GM10248 (cell line): ENCODE measurements at regions not wholly inside any gene's neighbourhood (a gene's known extent, or its start where the extent isn't known, plus 50 kb on each side); places are given as distances from the start of the nearest gene placed in this dataset.
"Not testable (repeated sequence)": the region's sequence is repeated elsewhere in the genome, so short reads cannot be mapped to it uniquely, and the experiment has no call there.

ENCODE experiments used
- CTCF ChIA-PET: fragments of 300-600 bp; sonication (Branson Sonifier 250); formaldehyde crosslinking; extraction: SDS; loops from one replicate; lab custom pipeline; 2021; ENCODE audit warnings: antibody characterized with exemption; lab: Yijun Ruan, JAX
- POLR2A ChIA-PET: fragments of 350-650 bp; sonication (Branson Sonifier 250); formaldehyde crosslinking; extraction: SDS; loops from one replicate; lab custom pipeline; 2020; ENCODE audit warnings: antibody characterized with exemption; lab: Yijun Ruan, JAX
- DNase-seq: peaks from one replicate; pipeline ENCODE4 v3.0.0; 2012; ENCODE audit errors: extremely low spot score
- CTCF ChIP-seq: IDR thresholded peaks from 2 replicates; pipeline ENCODE4 v1.5.1; 2012; ENCODE audit warnings: mild to moderate bottlenecking, low read depth; ENCODE audit errors: extremely low read depth, missing control alignments, control extremely low read depth

- no peak for DNase-seq
- POLR2A ChIA-PET: no interaction called here
Measured at GRCh38 chr3:88742674-88743507, 364.5 kb upstream of the EPHA3 start.

GRCh38 chr3:88744896-88745295, 362.5 kb upstream of the EPHA3 start:
- no peak for TF ChIP-seq CTCF
- POLR2A ChIA-PET: no interaction called here
- CTCF ChIA-PET: interaction anchor here (1.2 kb wide), 1 partner anchor 14 kb away, joined by 3 read pairs; no protein-coding TSS in a partner anchor
- no peak for DNase-seq

More at GRCh38 chr3:88742674-88743507, 364.5 kb upstream of the EPHA3 start:
- TF ChIP-seq CTCF: no peak
- CTCF ChIA-PET: interaction anchor here (1.3 kb wide), 1 partner anchor 11 kb away, joined by 3 read pairs; no protein-coding TSS in a partner anchor

GRCh38 chr3:88747145-88747544, 360.3 kb upstream of the EPHA3 start:
- CTCF ChIA-PET: interaction anchor here (1.4 kb wide), 1 partner anchor 27 kb away, joined by 3 read pairs; no protein-coding TSS in a partner anchor
- POLR2A ChIA-PET: not testable (repeated sequence)

DNA sequence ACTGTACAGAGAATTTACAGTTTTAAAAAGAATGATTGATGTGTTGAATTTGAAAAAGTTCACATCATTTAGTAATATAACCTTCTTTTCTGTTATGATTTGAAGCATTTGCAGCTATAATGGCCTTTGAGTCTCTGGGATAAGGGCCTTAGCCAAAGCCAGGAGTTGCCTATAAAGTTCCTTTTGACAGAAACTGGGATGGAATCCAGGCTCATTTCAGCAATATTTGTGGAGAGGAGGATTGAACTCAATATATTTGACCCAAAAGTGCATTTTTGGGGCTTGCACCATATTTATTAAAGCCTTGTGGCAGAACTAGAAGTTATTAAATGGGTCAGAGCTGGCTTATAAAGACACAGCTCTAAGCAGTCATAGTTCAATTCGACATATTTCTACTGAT, 348.7 kb upstream of the EPHA3 start:
- ChIA-PET POLR2A (no interaction called here), CTCF (interaction anchor here (0.8 kb wide), 1 partner anchor 13 kb away, joined by 3 read pairs; no protein-coding TSS in a partner anchor)
- DNase-seq: no peak
- TF ChIP-seq CTCF: no peak

More at GRCh38 chr3:88747145-88747544, 360.3 kb upstream of the EPHA3 start:
- DNase-seq: not testable (repeated sequence)

- ChIA-PET CTCF (interaction anchor here (1.1 kb wide), 1 partner anchor 18 kb away, joined by 3 read pairs; no protein-coding TSS in a partner anchor), POLR2A (no interaction called here)
- DNase-seq: no peak
- no peak for TF ChIP-seq CTCF
Measured at GRCh38 chr3:88767746-88768145, 339.7 kb upstream of the EPHA3 start.

DNA sequence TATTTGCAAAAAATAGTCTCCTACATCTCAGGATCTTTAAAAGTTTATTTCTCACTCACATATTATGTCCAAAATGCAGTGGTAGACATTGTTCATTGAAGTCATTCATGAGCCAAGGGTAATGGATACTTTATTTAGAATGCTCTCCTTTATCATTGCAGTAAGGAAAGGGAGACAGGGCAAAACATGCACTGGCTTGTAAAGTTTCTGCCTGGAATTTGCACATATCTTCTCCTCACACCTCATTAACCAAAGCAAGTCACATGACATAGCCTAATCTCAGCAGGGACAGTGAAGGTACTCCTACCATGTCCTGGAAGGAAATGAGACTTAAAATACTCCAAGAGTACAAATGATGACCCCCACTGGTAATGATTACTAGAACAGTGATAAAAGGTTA, 333.7 kb upstream of the EPHA3 start:
- POLR2A ChIA-PET: no interaction called here
- CTCF ChIA-PET: interaction anchor here (1.4 kb wide), 1 partner anchor 9 kb away, joined by 4 read pairs; no protein-coding TSS in a partner anchor
- DNase-seq: no peak
- no peak for TF ChIP-seq CTCF

DNA sequence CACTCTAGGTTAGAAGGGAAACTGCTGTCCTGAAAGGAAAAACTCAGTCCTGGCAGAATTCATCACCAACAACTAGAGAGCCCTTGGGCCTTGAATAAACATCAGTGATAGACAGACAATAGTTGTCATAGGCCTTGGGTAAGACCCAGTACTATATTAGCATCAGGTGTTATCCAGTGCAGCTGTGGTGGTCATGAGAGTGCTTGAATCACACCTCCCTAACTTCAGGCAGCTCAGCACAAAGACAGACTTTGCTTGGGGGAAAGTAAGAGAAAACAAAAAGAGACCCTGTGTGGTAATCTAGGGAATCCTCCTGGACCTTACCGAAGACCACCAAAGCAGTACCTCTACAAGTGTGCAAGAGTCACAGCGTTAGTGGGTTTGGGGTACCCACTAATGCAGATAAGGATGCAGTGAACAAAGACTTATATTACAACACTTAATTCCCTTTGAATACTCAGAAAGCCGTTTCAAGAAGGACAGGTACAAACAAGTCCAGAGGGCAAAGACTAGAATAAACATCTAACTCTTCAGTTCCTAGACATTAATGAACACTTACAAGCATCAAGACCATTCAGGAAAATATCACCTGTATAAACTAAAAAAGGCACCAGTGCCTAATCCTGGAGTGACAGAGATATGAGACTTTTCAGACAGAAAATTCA, 332.3 kb upstream of the EPHA3 start:
- POLR2A ChIA-PET: no interaction called here
- no peak for TF ChIP-seq CTCF

More for the DNA sequence above, 332.3 kb upstream of the EPHA3 start:
- CTCF ChIA-PET: interaction anchor here (0.7 kb wide), 1 partner anchor 15 kb away, joined by 3 read pairs; no protein-coding TSS in a partner anchor
- DNase-seq: no peak
